ENCODE measurements at regions not wholly inside any gene's neighbourhood (a gene's known extent, or its start where the extent isn't known, plus 50 kb on each side); places are given as distances from the start of the nearest gene placed in this dataset.

- intact Hi-C loops (cut with micrococcal nuclease; ENCODE audit: unreplicated experiment): loop anchor here (1.0 to 10.0 kb wide), 2 partner anchors 20 to 707 kb away; no protein-coding TSS in a partner anchor
- H3K4me3 Mint-ChIP-seq (ENCODE audit: low read depth, unreplicated experiment): peak overlapping the region; percentile 64
- peaks cover 17% of the 10 kb centered on the region for H3K27me3 Mint-ChIP-seq (ENCODE audit: unreplicated experiment)
- H3K9me3 Mint-ChIP-seq (ENCODE audit: low read depth, unreplicated experiment): no peaks in the 10 kb centered on the region
- peak overlapping the region; percentile 57 for H3K27ac Mint-ChIP-seq (ENCODE audit: unreplicated experiment)
- BruUV-seq (replicated peaks): no TSS peak
- H3K4me1 Mint-ChIP-seq (ENCODE audit: low read depth, unreplicated experiment): peaks cover 11% of the 10 kb centered on the region
- peak; percentile 87 for DNase-seq
- peak; percentile 67 for TF ChIP-seq CTCF (IDR thresholded peaks at IDR 0.05; ENCODE audit: unreplicated experiment)
- CTCF ChIA-PET: interaction anchor here (0.6 to 2.1 kb wide), 18 partner anchors 10 to 1329 kb away, joined by 3 to 16 read pairs (median 3); no protein-coding TSS in a partner anchor
- H3K36me3 Mint-ChIP-seq (ENCODE audit: insufficient read depth, unreplicated experiment): peaks cover 6% of the 10 kb centered on the region
These were observed 50.5 kb upstream of the FOXK1 start for GRCh38 chr7:4631380-4632179.
